GM12872 (cell line): ENCODE measurements at regions not wholly inside any gene's neighbourhood (a gene's known extent, or its start where the extent isn't known, plus 50 kb on each side); places are given as distances from the start of the nearest gene placed in this dataset.

Experiments used
- TF ChIP-seq, protein P1 (sequence below): IDR thresholded peaks from 3 replicates; pipeline ENCODE4 v1.5.1; 2011; ENCODE audit warnings: low read depth, mild to moderate bottlenecking, low read length, moderate library complexity; ENCODE audit not compliant: insufficient read depth

DNA sequence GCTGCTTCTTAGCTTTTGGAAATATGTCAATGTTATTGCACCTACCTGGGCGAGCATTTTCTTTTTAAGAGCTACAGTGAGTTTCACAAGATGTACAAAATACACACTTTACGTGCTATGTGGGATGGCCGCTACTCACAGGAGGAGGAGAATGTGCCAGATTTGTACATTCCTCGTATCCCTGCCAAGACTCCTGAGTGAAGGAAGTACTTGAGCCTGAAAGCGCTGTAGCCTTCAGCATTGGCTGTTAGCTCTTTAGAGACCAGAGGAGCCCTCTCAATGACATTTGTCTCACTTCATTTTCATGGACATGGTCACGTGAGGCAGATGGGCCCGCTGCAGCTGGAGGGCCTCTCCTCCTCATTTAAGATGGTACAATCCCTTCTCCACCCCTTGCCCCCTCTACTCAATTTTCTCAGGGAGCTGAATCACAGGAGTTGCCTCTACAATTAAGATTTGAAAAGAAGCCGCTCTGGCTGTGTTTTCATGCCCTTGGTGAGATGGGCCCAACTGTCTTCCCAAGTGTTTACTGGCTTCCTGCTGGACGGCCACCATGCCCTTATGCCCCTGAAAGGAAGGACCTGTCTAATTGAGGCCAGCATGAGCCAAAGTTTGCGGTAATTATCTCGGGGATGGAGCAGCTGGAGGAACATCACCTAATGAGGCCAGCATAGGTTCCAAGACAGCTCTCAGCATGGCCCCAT is 442.6 kb downstream of the PRDM2 start:
- TF ChIP-seq, protein P1, sequence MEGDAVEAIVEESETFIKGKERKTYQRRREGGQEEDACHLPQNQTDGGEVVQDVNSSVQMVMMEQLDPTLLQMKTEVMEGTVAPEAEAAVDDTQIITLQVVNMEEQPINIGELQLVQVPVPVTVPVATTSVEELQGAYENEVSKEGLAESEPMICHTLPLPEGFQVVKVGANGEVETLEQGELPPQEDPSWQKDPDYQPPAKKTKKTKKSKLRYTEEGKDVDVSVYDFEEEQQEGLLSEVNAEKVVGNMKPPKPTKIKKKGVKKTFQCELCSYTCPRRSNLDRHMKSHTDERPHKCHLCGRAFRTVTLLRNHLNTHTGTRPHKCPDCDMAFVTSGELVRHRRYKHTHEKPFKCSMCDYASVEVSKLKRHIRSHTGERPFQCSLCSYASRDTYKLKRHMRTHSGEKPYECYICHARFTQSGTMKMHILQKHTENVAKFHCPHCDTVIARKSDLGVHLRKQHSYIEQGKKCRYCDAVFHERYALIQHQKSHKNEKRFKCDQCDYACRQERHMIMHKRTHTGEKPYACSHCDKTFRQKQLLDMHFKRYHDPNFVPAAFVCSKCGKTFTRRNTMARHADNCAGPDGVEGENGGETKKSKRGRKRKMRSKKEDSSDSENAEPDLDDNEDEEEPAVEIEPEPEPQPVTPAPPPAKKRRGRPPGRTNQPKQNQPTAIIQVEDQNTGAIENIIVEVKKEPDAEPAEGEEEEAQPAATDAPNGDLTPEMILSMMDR = no peak

DNA sequence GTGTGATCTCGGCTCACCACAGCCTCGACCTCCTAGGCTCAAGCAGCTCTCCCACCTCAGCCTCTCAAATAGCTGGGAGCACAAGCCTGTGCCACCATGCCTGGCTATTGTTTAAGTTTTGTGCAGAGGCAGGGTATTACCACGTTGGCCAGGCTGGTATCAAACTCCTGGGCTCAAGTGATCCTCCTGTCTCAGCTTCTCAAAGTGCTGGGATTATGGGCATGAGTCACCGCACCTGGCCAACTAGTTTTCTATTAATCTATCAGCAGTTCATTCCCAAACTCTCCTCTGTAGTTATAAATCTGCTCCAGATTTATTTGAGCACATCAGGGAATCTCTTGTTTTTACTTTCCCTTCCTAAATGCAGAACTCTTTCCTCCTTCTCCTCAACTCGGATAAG is 443.8 kb downstream of the PRDM2 start:
- TF ChIP-seq, protein P1 = no peak

DNA sequence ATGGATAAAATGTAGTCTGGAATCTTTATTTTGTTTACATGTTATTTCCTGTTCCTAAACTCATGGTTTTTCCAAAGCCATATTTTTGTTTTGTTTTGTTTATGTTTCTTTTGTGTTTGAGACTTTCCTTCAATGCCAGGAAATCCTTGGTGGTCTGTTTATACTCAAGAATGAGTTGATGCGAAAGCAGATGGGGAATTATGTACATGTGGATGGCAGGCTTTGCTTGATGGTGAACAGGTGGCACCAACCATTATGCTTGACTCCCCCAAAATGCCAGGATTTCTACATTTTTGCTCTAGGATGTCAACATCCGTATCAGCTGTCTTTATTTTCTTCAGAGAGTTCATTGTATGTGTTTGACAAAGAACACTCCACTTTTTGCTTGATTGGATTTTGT is 448.5 kb downstream of the PRDM2 start:
- TF ChIP-seq, protein P1 = no peak

DNA sequence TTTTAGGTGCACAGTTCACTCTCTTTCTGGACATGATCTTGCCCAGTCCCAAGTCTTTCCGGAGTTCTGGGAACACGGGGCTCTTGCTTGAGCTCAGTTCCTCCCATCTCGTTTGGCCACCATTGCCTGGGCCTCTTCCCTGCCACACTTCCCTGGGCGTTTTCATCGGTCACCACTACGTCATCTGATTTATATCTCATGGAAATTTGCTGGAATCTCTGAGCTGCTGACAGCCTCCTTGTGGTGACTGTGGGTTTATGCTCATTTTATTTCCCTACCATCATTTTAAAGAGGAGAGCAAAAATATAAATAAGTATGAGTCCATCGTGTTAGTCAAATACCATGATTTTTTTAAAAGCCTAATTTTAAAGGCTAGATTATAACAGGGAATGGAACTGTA is 449.1 kb upstream of the KAZN start:
- TF ChIP-seq, protein P1 = no peak

DNA sequence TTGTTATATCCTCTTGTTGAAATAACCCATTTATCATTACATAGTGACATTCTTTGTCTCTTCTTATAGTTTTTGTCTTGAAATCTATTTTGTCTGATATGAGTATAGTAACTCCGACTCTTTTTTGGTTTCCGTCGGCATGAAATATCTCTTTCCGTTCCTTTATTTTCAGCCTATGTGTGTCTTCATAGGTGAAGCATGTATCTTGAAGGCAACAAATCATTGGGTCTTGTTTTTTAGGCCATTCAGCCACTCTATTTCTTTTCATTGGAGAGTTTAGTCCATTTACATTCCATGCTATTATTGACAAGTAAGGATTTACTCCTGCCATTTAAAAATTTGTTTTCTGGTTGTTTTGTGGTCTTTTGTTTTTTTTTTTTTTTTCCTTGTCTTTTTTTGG is 441.9 kb upstream of the KAZN start:
- TF ChIP-seq, protein P1 = no peak

DNA sequence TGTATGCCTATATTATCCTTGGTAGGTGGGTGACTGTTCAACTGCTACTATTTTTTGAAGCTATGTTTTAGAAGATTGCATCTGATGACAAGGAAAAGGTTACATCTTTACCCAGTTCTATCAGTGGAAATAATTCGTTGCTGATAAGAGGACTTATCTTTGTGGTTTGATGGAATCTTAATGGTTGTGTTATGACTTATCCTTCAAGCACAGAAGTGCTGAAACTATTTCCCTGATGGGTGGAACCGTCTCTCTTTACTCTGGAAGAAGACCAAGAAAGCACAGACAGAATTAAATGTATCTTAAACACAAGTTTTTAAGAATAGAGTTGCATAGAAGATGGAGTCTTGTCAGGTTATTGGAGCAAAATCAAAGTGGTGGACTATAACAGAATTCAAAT is 437.7 kb upstream of the KAZN start:
- TF ChIP-seq, protein P1 = no peak

DNA sequence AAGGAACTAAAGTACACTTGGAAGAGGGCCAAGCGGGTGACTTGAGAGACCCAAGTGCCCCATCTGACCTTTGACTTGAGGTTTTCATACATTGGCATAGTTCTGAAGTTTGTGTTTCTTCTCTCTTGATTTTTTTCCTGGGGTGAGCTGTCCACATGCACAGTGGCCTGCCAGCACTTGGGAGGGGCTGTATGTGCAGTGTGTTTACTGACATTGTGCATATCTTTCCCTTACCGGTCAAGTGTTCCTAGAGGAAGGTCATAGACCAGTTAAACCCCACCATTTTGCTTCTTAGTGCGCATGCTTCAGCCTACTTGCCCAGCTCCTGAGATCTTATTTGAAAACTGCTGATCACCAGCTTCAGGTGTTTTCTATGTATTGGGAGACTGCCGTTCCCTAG is 435.2 kb upstream of the KAZN start:
- TF ChIP-seq, protein P1 = no peak
